Loucy (cell line): ENCODE measurements at regions not wholly inside any gene's neighbourhood (a gene's known extent, or its start where the extent isn't known, plus 50 kb on each side); places are given as distances from the start of the nearest gene placed in this dataset.

Experiments
- CTCF ChIP-seq: fragments of 200-600 bp; sonication (generic); conservative IDR thresholded peaks from 2 replicates; pipeline ENCODE4 v1.5.1; 2014; ENCODE audit warnings: mild to moderate bottlenecking, antibody characterized with exemption, low read length
- EZH2phosphoT487 ChIP-seq: fragments of 200-600 bp; IDR thresholded peaks from 2 replicates; pipeline ENCODE4 v1.6.1; 2018; ENCODE audit warnings: antibody characterized with exemption, mild to moderate bottlenecking, moderate library complexity, borderline replicate concordance

- no peak for TF ChIP-seq CTCF
- peak; percentile 75; the same call in 1 of the 2 replicates for TF ChIP-seq EZH2phosphoT487
These were observed 96.8 kb downstream of the ZNF608 start for GRCh38 chr5:124649491-124650146.
